ENCODE measurements at regions not wholly inside any gene's neighbourhood (a gene's known extent, or its start where the extent isn't known, plus 50 kb on each side); places are given as distances from the start of the nearest gene placed in this dataset.
A peak's percentile ranks its signal among the peaks of the same experiment; 100 is the strongest.

DNA sequence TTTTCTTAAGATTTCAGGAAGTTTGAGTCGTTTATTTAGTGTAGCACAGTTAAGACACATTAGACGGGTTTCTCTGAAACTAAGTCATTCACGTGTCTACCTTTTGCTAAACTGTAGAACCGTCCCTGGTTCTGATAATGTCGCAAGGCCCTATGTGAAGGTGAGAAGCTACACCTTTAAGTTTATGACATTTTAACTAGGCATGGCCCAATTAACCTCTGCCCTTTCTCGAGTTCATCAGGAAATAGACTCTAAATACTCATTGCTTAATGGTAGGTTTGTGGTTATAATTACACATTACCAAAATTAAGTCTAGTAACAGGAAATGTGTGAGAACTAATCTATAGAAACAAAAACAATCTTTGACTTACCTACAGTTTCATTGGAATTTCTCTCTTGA is 126.6 kb upstream of the FZD8 start:
- H3K4me3 ChIP-seq, result no peak overlapping the region
- H3K27ac ChIP-seq, result no peak overlapping the region
- TF ChIP-seq, protein P1, sequence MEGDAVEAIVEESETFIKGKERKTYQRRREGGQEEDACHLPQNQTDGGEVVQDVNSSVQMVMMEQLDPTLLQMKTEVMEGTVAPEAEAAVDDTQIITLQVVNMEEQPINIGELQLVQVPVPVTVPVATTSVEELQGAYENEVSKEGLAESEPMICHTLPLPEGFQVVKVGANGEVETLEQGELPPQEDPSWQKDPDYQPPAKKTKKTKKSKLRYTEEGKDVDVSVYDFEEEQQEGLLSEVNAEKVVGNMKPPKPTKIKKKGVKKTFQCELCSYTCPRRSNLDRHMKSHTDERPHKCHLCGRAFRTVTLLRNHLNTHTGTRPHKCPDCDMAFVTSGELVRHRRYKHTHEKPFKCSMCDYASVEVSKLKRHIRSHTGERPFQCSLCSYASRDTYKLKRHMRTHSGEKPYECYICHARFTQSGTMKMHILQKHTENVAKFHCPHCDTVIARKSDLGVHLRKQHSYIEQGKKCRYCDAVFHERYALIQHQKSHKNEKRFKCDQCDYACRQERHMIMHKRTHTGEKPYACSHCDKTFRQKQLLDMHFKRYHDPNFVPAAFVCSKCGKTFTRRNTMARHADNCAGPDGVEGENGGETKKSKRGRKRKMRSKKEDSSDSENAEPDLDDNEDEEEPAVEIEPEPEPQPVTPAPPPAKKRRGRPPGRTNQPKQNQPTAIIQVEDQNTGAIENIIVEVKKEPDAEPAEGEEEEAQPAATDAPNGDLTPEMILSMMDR (IDR thresholded peaks at IDR 0.05), result no peak
- no peak for DNase-seq (ENCODE audit: low spot score)

GRCh38 chr10:35768011-35768410 is 125.9 kb upstream of the FZD8 start:
- DNase-seq (ENCODE audit: low spot score), result no peak
- H3K27ac ChIP-seq, result no peak overlapping the region
- TF ChIP-seq, protein P1 (IDR thresholded peaks at IDR 0.05), result no peak
- no peak overlapping the region for H3K4me3 ChIP-seq

- H3K27ac ChIP-seq, result no peak overlapping the region
- no peak overlapping the region for H3K4me3 ChIP-seq
- no peak for DNase-seq (ENCODE audit: low spot score)
- TF ChIP-seq, protein P1 (IDR thresholded peaks at IDR 0.05), result no peak
Measured at GRCh38 chr10:35765996-35766395, 123.9 kb upstream of the FZD8 start.

GRCh38 chr10:35765066-35765527 is 123.0 kb upstream of the FZD8 start:
- Histone ChIP-seq H3K4me3 (no peak overlapping the region), H3K27ac (no peak overlapping the region)
- TF ChIP-seq, protein P1 (IDR thresholded peaks at IDR 0.05), result no peak
- DNase-seq (ENCODE audit: low spot score), result no peak

DNA sequence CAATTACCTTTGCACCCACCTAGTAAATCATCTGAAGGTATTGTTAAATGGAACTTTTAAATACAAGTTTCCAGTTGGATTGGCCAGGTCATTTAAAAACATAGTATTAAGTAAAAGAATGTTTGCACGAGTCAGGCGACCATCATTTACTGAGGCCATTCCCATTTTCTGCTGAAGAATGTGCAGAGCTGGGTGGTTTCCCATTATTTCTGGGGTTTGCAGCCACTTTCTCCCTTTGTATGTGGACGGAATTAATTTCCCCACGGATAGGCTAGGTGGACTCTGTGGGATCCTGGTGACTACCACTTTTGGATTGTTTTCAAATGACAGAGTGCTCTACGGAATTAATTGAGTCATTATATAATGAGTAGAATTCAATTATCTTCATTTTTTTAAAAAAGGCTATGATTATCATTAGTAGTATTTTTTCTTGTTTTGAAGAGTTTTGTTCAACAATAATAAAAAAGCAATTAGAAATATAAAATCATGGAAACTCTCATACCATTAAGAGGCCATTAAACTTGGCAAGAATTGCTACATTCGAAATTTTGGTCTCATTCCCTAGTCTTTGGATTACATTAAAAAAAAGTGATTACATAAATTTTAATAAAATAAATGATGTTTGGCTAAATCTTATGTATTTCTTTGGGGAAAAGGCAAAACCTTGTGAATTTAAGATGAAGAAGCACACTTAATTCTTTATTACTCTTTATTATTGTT is 120.4 kb upstream of the FZD8 start:
- TF ChIP-seq, protein P1 (IDR thresholded peaks at IDR 0.05), result no peak
- Histone ChIP-seq H3K4me3 (no peak overlapping the region), H3K27ac (no peak overlapping the region)
- no peak for DNase-seq (ENCODE audit: low spot score)

DNA sequence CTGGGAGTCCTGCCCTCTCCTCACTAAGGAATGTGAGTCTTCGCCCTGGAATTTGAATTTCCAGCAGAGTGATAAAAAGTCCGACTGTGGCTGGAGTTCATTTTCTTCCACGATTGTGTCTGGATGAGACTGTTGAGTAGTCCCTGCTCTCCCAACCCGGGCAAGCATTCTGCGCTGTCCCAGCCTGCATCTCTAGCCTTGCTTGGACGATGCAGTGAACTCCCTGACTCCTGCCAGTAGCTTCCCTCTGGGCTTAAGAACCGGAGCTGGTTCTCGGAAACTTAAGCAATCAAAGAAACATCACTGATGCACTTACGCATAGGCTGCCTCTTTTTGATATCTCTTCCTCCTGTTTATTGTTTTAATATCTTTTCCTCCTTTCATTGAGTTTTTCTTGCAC is 116.0 kb upstream of the FZD8 start:
- no peak overlapping the region for H3K4me3 ChIP-seq
- H3K27ac ChIP-seq, result no peak overlapping the region
- TF ChIP-seq, protein P1 (IDR thresholded peaks at IDR 0.05), result no peak
- DNase-seq (ENCODE audit: low spot score), result peak; percentile 77

- H3K4me3 ChIP-seq, result no peak overlapping the region
- TF ChIP-seq, protein P1 (IDR thresholded peaks at IDR 0.05), result no peak
- no peak overlapping the region for H3K27ac ChIP-seq
- no peak for DNase-seq (ENCODE audit: low spot score)
Measured at GRCh38 chr10:35754519-35754918, 112.4 kb upstream of the FZD8 start.
